MCF 10A (cell line): ENCODE measurements at regions not wholly inside any gene's neighbourhood (a gene's known extent, or its start where the extent isn't known, plus 50 kb on each side); places are given as distances from the start of the nearest gene placed in this dataset.

Experiments used
- BruUV-seq: library from RNA; stranded (reverse); fragments of 400-500 nt; replicated peaks from 2 replicates; lab custom pipeline; 2021; lab: Mats Ljungman, UMichigan
- CTCF ChIA-PET: fragments of 300-600 bp; sonication (Branson Sonifier 250); formaldehyde crosslinking; extraction: SDS; loops from one replicate; lab custom pipeline; 2021; ENCODE audit warnings: antibody characterized with exemption, inconsistent platforms; lab: Yijun Ruan, JAX
- POLR2A ChIA-PET: fragments of 300-600, 350-650 bp; sonication (Branson Sonifier 250); formaldehyde crosslinking; extraction: SDS; loops from one replicate; lab custom pipeline; 2020; ENCODE audit warnings: antibody characterized with exemption, inconsistent platforms; lab: Yijun Ruan, JAX
- DNase-seq: peaks from one replicate; pipeline ENCODE4 v3.0.0-alpha.2; 2018; ENCODE audit not compliant: unreplicated experiment
- H3K27ac Mint-ChIP-seq: one replicate; pipeline ENCODE4 v1.8.0; 2022; ENCODE audit warnings: mild to moderate bottlenecking, low read depth, mixed read lengths; ENCODE audit not compliant: unreplicated experiment
- H3K27me3 Mint-ChIP-seq: one replicate; pipeline ENCODE4 v1.8.0; 2022; ENCODE audit warnings: mixed read lengths; ENCODE audit not compliant: insufficient read depth, unreplicated experiment
- H3K36me3 Mint-ChIP-seq: one replicate; pipeline ENCODE4 v1.8.0; 2022; ENCODE audit warnings: mild to moderate bottlenecking, moderate library complexity, mixed read lengths; ENCODE audit not compliant: insufficient read depth, unreplicated experiment
- H3K4me1 Mint-ChIP-seq: one replicate; pipeline ENCODE4 v1.8.0; 2022; ENCODE audit warnings: mixed read lengths; ENCODE audit not compliant: insufficient read depth, unreplicated experiment
- H3K4me3 Mint-ChIP-seq: one replicate; pipeline ENCODE4 v1.8.0; 2022; ENCODE audit warnings: mild to moderate bottlenecking, moderate library complexity, mixed read lengths; ENCODE audit not compliant: unreplicated experiment
- H3K9me3 Mint-ChIP-seq: one replicate; pipeline ENCODE4 v1.8.0; 2022; ENCODE audit warnings: mixed read lengths; ENCODE audit not compliant: unreplicated experiment
- intact Hi-C: fragments of 100-400 bp; cut with micrococcal nuclease; formaldehyde crosslinking; loops from 2 replicates; pipeline ENCODE4 v1.14.1; 2022
- TF ChIP-seq, protein P1 (sequence below): fragments of 200-600 bp; IDR thresholded peaks from one replicate; pipeline ENCODE4 v1.8.0; 2022; ENCODE audit warnings: antibody characterized with exemption, mild to moderate bottlenecking; ENCODE audit not compliant: unreplicated experiment

DNA sequence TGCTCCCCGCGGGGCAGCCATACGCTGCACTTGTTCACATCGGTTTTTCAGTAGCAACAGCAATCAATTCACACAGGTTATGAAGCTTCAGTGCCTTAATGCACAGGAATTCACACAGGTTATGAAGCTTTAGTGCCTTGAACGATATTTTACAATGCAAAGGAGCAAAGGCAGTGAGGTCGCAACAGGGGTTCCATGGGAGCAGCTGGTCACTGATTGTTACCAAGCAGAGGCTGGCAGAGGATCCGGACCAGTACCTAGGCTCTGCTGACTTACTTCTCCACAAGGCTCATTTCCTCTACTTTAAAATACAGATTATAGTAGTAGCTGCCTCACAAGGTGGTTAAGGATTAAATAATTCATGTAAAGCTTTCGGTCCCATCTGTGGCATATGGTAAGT is 95.2 kb upstream of the ODAD2 start:
- Mint-ChIP-seq H3K36me3 (no peaks in the 10 kb centered on the region), H3K27ac (no peak overlapping the region), H3K4me1 (no peaks in the 10 kb centered on the region), H3K4me3 (no peak overlapping the region), H3K9me3 (no peaks in the 10 kb centered on the region), H3K27me3 (no peaks in the 10 kb centered on the region)
- CTCF ChIA-PET, result no interaction called here
- POLR2A ChIA-PET, result no interaction called here
- no peak for DNase-seq
- intact Hi-C loops, result no loop called here
- BruUV-seq, result no TSS peak
- TF ChIP-seq, protein P1, sequence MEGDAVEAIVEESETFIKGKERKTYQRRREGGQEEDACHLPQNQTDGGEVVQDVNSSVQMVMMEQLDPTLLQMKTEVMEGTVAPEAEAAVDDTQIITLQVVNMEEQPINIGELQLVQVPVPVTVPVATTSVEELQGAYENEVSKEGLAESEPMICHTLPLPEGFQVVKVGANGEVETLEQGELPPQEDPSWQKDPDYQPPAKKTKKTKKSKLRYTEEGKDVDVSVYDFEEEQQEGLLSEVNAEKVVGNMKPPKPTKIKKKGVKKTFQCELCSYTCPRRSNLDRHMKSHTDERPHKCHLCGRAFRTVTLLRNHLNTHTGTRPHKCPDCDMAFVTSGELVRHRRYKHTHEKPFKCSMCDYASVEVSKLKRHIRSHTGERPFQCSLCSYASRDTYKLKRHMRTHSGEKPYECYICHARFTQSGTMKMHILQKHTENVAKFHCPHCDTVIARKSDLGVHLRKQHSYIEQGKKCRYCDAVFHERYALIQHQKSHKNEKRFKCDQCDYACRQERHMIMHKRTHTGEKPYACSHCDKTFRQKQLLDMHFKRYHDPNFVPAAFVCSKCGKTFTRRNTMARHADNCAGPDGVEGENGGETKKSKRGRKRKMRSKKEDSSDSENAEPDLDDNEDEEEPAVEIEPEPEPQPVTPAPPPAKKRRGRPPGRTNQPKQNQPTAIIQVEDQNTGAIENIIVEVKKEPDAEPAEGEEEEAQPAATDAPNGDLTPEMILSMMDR, result no peak

DNA sequence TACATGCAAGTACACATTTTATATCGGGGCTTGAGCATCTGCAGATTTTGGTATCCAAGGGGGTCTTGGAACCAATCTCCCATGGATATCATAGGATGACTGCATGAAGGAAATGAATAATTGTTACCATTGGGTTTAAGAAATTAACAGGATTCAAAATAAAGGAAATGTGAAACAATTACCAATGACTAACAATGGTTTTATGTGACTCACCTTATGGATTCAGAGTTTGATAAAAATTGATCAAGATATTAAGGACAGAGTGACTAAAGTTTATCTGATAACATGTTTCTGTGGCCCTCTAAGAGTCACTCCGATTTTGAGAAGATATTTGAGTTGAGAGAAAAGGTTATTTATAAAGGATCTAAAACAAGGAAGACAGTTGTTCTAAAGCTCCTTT is 93.0 kb upstream of the ODAD2 start:
- H3K9me3 Mint-ChIP-seq, result no peaks in the 10 kb centered on the region
- ChIA-PET CTCF (no interaction called here), POLR2A (interaction anchor here (0.6 kb wide), 1 partner anchor 147 kb away, joined by 3 read pairs; no protein-coding TSS in a partner anchor)
- BruUV-seq, result no TSS peak
- H3K4me3 Mint-ChIP-seq, result no peak overlapping the region
- no peaks in the 10 kb centered on the region for H3K4me1 Mint-ChIP-seq
- no peaks in the 10 kb centered on the region for H3K27me3 Mint-ChIP-seq
- TF ChIP-seq, protein P1, result no peak
- H3K36me3 Mint-ChIP-seq, result peaks cover 6% of the 10 kb centered on the region
- no peak for DNase-seq
- H3K27ac Mint-ChIP-seq, result no peak overlapping the region
- intact Hi-C loops, result no loop called here

DNA sequence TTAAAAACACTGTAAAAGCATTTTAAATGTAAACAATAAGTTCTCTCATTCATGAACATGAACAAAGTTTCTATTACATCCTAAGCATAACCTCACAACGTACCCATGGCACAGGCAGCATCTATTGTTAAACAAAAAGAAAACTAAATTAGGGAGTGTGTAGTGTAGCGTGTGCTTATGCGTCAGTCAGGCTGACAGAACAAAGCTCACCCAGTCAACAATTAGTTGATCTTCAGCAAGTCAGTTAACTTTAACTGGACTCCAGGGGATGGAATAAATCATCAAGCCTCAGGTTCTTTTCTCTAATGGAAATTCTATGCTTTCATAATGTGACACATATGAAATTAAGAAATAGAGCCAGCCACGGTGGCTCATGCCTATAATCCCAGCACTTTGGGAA is 91.6 kb upstream of the ODAD2 start:
- Mint-ChIP-seq H3K4me1 (no peaks in the 10 kb centered on the region), H3K27me3 (no peaks in the 10 kb centered on the region), H3K27ac (no peak overlapping the region), H3K36me3 (peaks cover 6% of the 10 kb centered on the region), H3K9me3 (no peaks in the 10 kb centered on the region), H3K4me3 (no peak overlapping the region)
- intact Hi-C loops, result no loop called here
- ChIA-PET POLR2A (no interaction called here), CTCF (no interaction called here)
- BruUV-seq, result no TSS peak
- no peak for DNase-seq
- TF ChIP-seq, protein P1, result no peak

DNA sequence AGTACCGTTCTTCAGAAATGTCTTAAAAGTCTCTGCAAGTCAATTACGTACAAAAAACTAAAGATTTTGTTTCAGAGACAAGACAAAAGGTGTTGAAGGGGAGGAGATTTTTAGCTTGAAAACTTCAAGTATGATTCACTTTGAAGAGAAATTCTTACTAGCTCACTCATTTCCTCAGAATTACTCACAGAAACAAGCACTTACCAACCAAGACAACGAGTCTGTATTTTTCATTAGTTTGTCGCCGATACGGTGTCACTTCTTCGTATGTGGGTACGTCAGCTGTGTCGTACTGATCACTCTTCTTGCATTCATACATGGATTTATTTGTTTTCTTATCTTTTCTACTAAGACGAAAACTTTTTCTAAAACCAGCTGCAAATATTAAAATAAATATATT is 90.6 kb upstream of the ODAD2 start:
- Mint-ChIP-seq H3K4me3 (no peak overlapping the region), H3K36me3 (peaks cover 6% of the 10 kb centered on the region), H3K4me1 (no peaks in the 10 kb centered on the region), H3K27me3 (no peaks in the 10 kb centered on the region), H3K9me3 (no peaks in the 10 kb centered on the region), H3K27ac (peak overlapping the region; percentile 16)
- TF ChIP-seq, protein P1, result no peak
- CTCF ChIA-PET, result no interaction called here
- intact Hi-C loops, result no loop called here
- no TSS peak for BruUV-seq
- peak; percentile 59 for DNase-seq
- POLR2A ChIA-PET, result no interaction called here
